ENCODE measurements at regions not wholly inside any gene's neighbourhood (a gene's known extent, or its start where the extent isn't known, plus 50 kb on each side); places are given as distances from the start of the nearest gene placed in this dataset.

GRCh38 chr5:2272039-2272438, 389.3 kb upstream of the IRX4 start:
- no peak overlapping the region for H3K4me2 ChIP-seq (ENCODE audit: low read length)
- no peaks in the 10 kb centered on the region for H3K9me3 ChIP-seq (ENCODE audit: low read length)
- no peaks in the 10 kb centered on the region for H3F3A ChIP-seq (ENCODE audit: insufficient read depth, low read length)
- no peaks in the 10 kb centered on the region for H3K9me2 ChIP-seq (ENCODE audit: low read depth, low read length)
- H3K27ac ChIP-seq (ENCODE audit: low read depth, low read length, poor library complexity, severe bottlenecking), result no peak overlapping the region
- no peaks in the 10 kb centered on the region for H3K79me2 ChIP-seq (ENCODE audit: insufficient read depth, low read length)
- no peak for TF ChIP-seq CTCF (IDR thresholded peaks at IDR 0.05; ENCODE audit: low read length)
- TF ChIP-seq EZH2 (IDR thresholded peaks at IDR 0.05; ENCODE audit: borderline replicate concordance, low read length), result no peak
- H4K20me1 ChIP-seq (ENCODE audit: insufficient read depth, low read length), result no peaks in the 10 kb centered on the region
- H2AFZ ChIP-seq (ENCODE audit: low read length), result no peak overlapping the region
- H3K4me3 ChIP-seq (ENCODE audit: low read depth, low read length, poor library complexity, severe bottlenecking), result no peak overlapping the region
- H3K27me3 ChIP-seq (ENCODE audit: insufficient read depth, low read length), result 0 out of 2 replicates have a peak, but pooled peaks cover 3% of the 10 kb centered on the region
- H3K36me3 ChIP-seq (ENCODE audit: insufficient read depth, low read length), result no peaks in the 10 kb centered on the region
- no peaks in the 10 kb centered on the region for H3K4me1 ChIP-seq (ENCODE audit: insufficient read depth, low read length, severe bottlenecking)
- no peak overlapping the region for H3K9ac ChIP-seq (ENCODE audit: low read length)

GRCh38 chr5:2271316-2271715, 388.6 kb upstream of the IRX4 start:
- Histone ChIP-seq H3K79me2 (ENCODE audit: insufficient read depth, low read length) (no peaks in the 10 kb centered on the region), H3K4me2 (ENCODE audit: low read length) (no peak overlapping the region), H4K20me1 (ENCODE audit: insufficient read depth, low read length) (no peaks in the 10 kb centered on the region), H2AFZ (ENCODE audit: low read length) (no peak overlapping the region), H3K9me3 (ENCODE audit: low read length) (no peaks in the 10 kb centered on the region), H3K9ac (ENCODE audit: low read length) (no peak overlapping the region), H3K9me2 (ENCODE audit: low read depth, low read length) (no peaks in the 10 kb centered on the region), H3F3A (ENCODE audit: insufficient read depth, low read length) (no peaks in the 10 kb centered on the region), H3K36me3 (ENCODE audit: insufficient read depth, low read length) (no peaks in the 10 kb centered on the region), H3K27ac (ENCODE audit: low read depth, low read length, poor library complexity, severe bottlenecking) (no peak overlapping the region), H3K4me1 (ENCODE audit: insufficient read depth, low read length, severe bottlenecking) (no peaks in the 10 kb centered on the region), H3K4me3 (ENCODE audit: low read depth, low read length, poor library complexity, severe bottlenecking) (no peak overlapping the region), H3K27me3 (ENCODE audit: insufficient read depth, low read length) (0 out of 2 replicates have a peak, but pooled peaks cover 3% of the 10 kb centered on the region)
- TF ChIP-seq EZH2 (IDR thresholded peaks at IDR 0.05; ENCODE audit: borderline replicate concordance, low read length) (no peak), CTCF (IDR thresholded peaks at IDR 0.05; ENCODE audit: low read length) (no peak)

GRCh38 chr5:2270467-2270866, 387.7 kb upstream of the IRX4 start:
- Histone ChIP-seq H3K27ac (ENCODE audit: low read depth, low read length, poor library complexity, severe bottlenecking) (no peak overlapping the region), H3K9me3 (ENCODE audit: low read length) (no peaks in the 10 kb centered on the region), H3K27me3 (ENCODE audit: insufficient read depth, low read length) (0 out of 2 replicates have a peak, but pooled peaks cover 3% of the 10 kb centered on the region), H3K4me3 (ENCODE audit: low read depth, low read length, poor library complexity, severe bottlenecking) (no peak overlapping the region), H3K79me2 (ENCODE audit: insufficient read depth, low read length) (no peaks in the 10 kb centered on the region), H2AFZ (ENCODE audit: low read length) (no peak overlapping the region), H3K9me2 (ENCODE audit: low read depth, low read length) (no peaks in the 10 kb centered on the region), H3K36me3 (ENCODE audit: insufficient read depth, low read length) (no peaks in the 10 kb centered on the region), H4K20me1 (ENCODE audit: insufficient read depth, low read length) (no peaks in the 10 kb centered on the region), H3F3A (ENCODE audit: insufficient read depth, low read length) (no peaks in the 10 kb centered on the region), H3K4me2 (ENCODE audit: low read length) (no peak overlapping the region), H3K4me1 (ENCODE audit: insufficient read depth, low read length, severe bottlenecking) (no peaks in the 10 kb centered on the region), H3K9ac (ENCODE audit: low read length) (no peak overlapping the region)
- TF ChIP-seq CTCF (IDR thresholded peaks at IDR 0.05; ENCODE audit: low read length), result no peak
- TF ChIP-seq EZH2 (IDR thresholded peaks at IDR 0.05; ENCODE audit: borderline replicate concordance, low read length), result no peak

All from OCI-LY1 (cell line).